ENCODE measurements at regions not wholly inside any gene's neighbourhood (a gene's known extent, or its start where the extent isn't known, plus 50 kb on each side); places are given as distances from the start of the nearest gene placed in this dataset.
"Not testable (repeated sequence)": the region's sequence is repeated elsewhere in the genome, so short reads cannot be mapped to it uniquely, and the experiment has no call there.

- H3K4me3 ChIP-seq, result no peak overlapping the region
- H3K27ac ChIP-seq, result no peak overlapping the region
- no peaks in the 10 kb centered on the region for H3K27me3 ChIP-seq (ENCODE audit: insufficient read depth in 3 of 3, low read length in 2 of 3)
- no peak for TF ChIP-seq CTCF (IDR thresholded peaks at IDR 0.05)
- intact Hi-C loops (cut with DNase I), result no loop called here
- no peak for ATAC-seq
- H3K9me3 ChIP-seq, result no peaks in the 10 kb centered on the region
- WGBS, 3 donors, result 62 to 82% (median 80%) methylated on average over 1 of the region's 1 CpG
- no peaks in the 10 kb centered on the region for H3K4me1 ChIP-seq
- DNase-seq, result no peak
- H3K36me3 ChIP-seq (ENCODE audit: insufficient read depth in 1 of 2, low read depth in 1 of 2), result no peaks in the 10 kb centered on the region
Measured at GRCh38 chrX:147498796-147499195, 412.9 kb upstream of the FMR1 start.

- Histone ChIP-seq H3K27me3 (ENCODE audit: insufficient read depth in 3 of 3, low read length in 2 of 3) (no peaks in the 10 kb centered on the region), H3K4me3 (no peak overlapping the region), H3K27ac (no peak overlapping the region), H3K4me1 (no peaks in the 10 kb centered on the region), H3K36me3 (ENCODE audit: insufficient read depth in 1 of 2, low read depth in 1 of 2) (no peaks in the 10 kb centered on the region), H3K9me3 (no peaks in the 10 kb centered on the region)
- intact Hi-C loops (cut with DNase I), result no loop called here
- ATAC-seq (no peak), DNase-seq (no peak)
- TF ChIP-seq CTCF (IDR thresholded peaks at IDR 0.05), result no peak
- WGBS, 3 donors, result 21 to 40% (median 33%) methylated on average over 2 of the region's 2 CpGs
Measured at GRCh38 chrX:147522981-147523380, 388.7 kb upstream of the FMR1 start.

GRCh38 chrX:147533426-147533825 is 378.3 kb upstream of the FMR1 start:
- no peaks in the 10 kb centered on the region for H3K9me3 ChIP-seq

GRCh38 chrX:147537172-147537571 is 374.5 kb upstream of the FMR1 start:
- H3K4me3 ChIP-seq, result no peak overlapping the region
- H3K27me3 ChIP-seq (ENCODE audit: insufficient read depth in 3 of 3, low read length in 2 of 3), result no peaks in the 10 kb centered on the region
- DNase-seq, result no peak
- WGBS, 3 donors, result 53 to 75% (median 74%) methylated on average over 4 of the region's 4 CpGs
- ATAC-seq, result no peak
- no peaks in the 10 kb centered on the region for H3K36me3 ChIP-seq (ENCODE audit: insufficient read depth in 1 of 2, low read depth in 1 of 2)
- intact Hi-C loops (cut with DNase I), result no loop called here
- no peaks in the 10 kb centered on the region for H3K9me3 ChIP-seq
- H3K27ac ChIP-seq, result no peak overlapping the region
- no peak for TF ChIP-seq CTCF (IDR thresholded peaks at IDR 0.05)
- no peaks in the 10 kb centered on the region for H3K4me1 ChIP-seq

More at GRCh38 chrX:147533426-147533825, 378.3 kb upstream of the FMR1 start:
- H3K4me1 ChIP-seq, result no peaks in the 10 kb centered on the region
- WGBS, 3 donors, result 22 to 33% (median 24%) methylated on average over 3 of the region's 3 CpGs
- no peaks in the 10 kb centered on the region for H3K27me3 ChIP-seq (ENCODE audit: insufficient read depth in 3 of 3, low read length in 2 of 3)
- TF ChIP-seq CTCF (IDR thresholded peaks at IDR 0.05), result no peak
- H3K27ac ChIP-seq, result no peak overlapping the region
- ATAC-seq (no peak), DNase-seq (no peak)
- intact Hi-C loops (cut with DNase I), result no loop called here
- H3K36me3 ChIP-seq (ENCODE audit: insufficient read depth in 1 of 2, low read depth in 1 of 2), result no peaks in the 10 kb centered on the region
- H3K4me3 ChIP-seq, result no peak overlapping the region

GRCh38 chrX:147548023-147548422 is 363.7 kb upstream of the FMR1 start:
- 85 to 90% (median 88%) methylated on average over 4 to 5 of the region's 5 CpGs for WGBS, 3 donors
- intact Hi-C loops (cut with DNase I), result not testable (repeated sequence)

More at GRCh38 chrX:147548023-147548422, 363.7 kb upstream of the FMR1 start:
- H3K27me3 ChIP-seq (ENCODE audit: insufficient read depth in 3 of 3, low read length in 2 of 3); H3K4me3 ChIP-seq; H3K9me3 ChIP-seq; H3K4me1 ChIP-seq; DNase-seq; H3K27ac ChIP-seq; ATAC-seq; H3K36me3 ChIP-seq (ENCODE audit: insufficient read depth in 1 of 2, low read depth in 1 of 2): not testable (repeated sequence)
